HCT116 (cell line): ENCODE measurements at regions not wholly inside any gene's neighbourhood (a gene's known extent, or its start where the extent isn't known, plus 50 kb on each side); places are given as distances from the start of the nearest gene placed in this dataset.

Source experiments
- ATAC-seq: fragments of 200-7000 bp; cut with Tn5 transposase; 2 replicates; pipeline ENCODE4 v1.9.1; 2020; ENCODE audit warnings: mild to moderate bottlenecking, moderate library complexity
- BruUV-seq: library from RNA; stranded (reverse); fragments of 400-500 nt; replicated peaks from 2 replicates; lab custom pipeline; 2021; lab: Mats Ljungman, UMichigan
- CTCF ChIA-PET: fragments of 300-600 bp; sonication (Branson Sonifier 250); formaldehyde crosslinking; loops from one replicate; lab custom pipeline; 2021; ENCODE audit warnings: antibody characterized with exemption; lab: Charles Lee
- POLR2A ChIA-PET: fragments of 300-600, 350-600 bp; sonication (Branson Sonifier 250); formaldehyde crosslinking; loops from one replicate; lab custom pipeline; 2021; ENCODE audit warnings: antibody characterized with exemption; lab: Charles Lee
- RAD21 ChIA-PET, 2 experiments: fragments of 300-600 bp; sonication (Branson Sonifier 250); formaldehyde crosslinking; loops; one replicate each; lab custom pipeline; 2023; ENCODE audit warnings: low total read pairs in 2 of 2; ENCODE audit not compliant: uncharacterized antibody in 2 of 2, unreplicated experiment in 2 of 2, low non-redundant PET in 1 of 2; lab: Charles Lee
- DNase-seq: peaks from one replicate; pipeline ENCODE4 v3.0.0-alpha.2; 2010; ENCODE audit warnings: low read depth, low spot score
- H2AFZ ChIP-seq: fragments of 200-600 bp; shearing (Covaris generic), sonication (generic); 2 replicates; pipeline ENCODE4 v1.6.1; 2017; ENCODE audit warnings: low read depth, mixed run types, mixed read lengths, antibody characterized with exemption, low read length; ENCODE audit not compliant: poor library complexity, severe bottlenecking
- H3K27ac ChIP-seq: 2 replicates; pipeline ENCODE4 v1.5.1; 2012; ENCODE audit warnings: low read depth, low read length
- H3K27me3 ChIP-seq: fragments of 200-600 bp; sonication (generic); 2 replicates; pipeline ENCODE4 v1.6.1; 2016; ENCODE audit warnings: mixed run types, low read length, mixed read lengths; ENCODE audit not compliant: insufficient read depth
- H3K36me3 ChIP-seq, 2 experiments: fragments of 200-500 bp in 1 of 2; fragments of 200-600 bp in 1 of 2; sonication (Bioruptor generic) in 1 of 2; sonication (generic) in 1 of 2; 2 replicates each; pipeline versions ENCODE4 v1.5.1 to v1.6.1; 2014 to 2016; ENCODE audit warnings: low read length in 2 of 2, inconsistent platforms in 1 of 2, mixed read lengths in 1 of 2, mixed run types in 1 of 2; ENCODE audit not compliant: insufficient read depth in 2 of 2, control insufficient read depth in 1 of 2
- H3K4me1 ChIP-seq, 2 experiments: fragments of 200-600 bp in 1 of 2; sonication (generic) in 1 of 2; 2 replicates each; pipeline versions ENCODE4 v1.5.1 to v1.6.1; 2012 to 2017; ENCODE audit warnings: low read length in 2 of 2, inconsistent platforms in 1 of 2, mild to moderate bottlenecking in 1 of 2, mixed read lengths in 1 of 2, mixed run types in 1 of 2, moderate library complexity in 1 of 2; ENCODE audit not compliant: insufficient read depth in 2 of 2, control insufficient read depth in 1 of 2
- H3K4me2 ChIP-seq: fragments of 200-600 bp; sonication (generic); 2 replicates; pipeline ENCODE4 v1.6.1; 2017; ENCODE audit warnings: mixed run types, low read length, mixed read lengths
- H3K4me3 ChIP-seq, 2 experiments: fragments of 200-600 bp in 1 of 2; sonication (generic) in 1 of 2; replicated peaks in 1 of 2; 2 replicates each; pipeline ENCODE4 v1.5.1; 2011 to 2016; ENCODE audit warnings: low read length in 2 of 2, control low read depth in 1 of 2, low read depth in 1 of 2, mild to moderate bottlenecking in 1 of 2, mixed read lengths in 1 of 2, mixed run types in 1 of 2
- H3K79me2 ChIP-seq: fragments of 200-600 bp; sonication (generic); 2 replicates; pipeline ENCODE4 v1.6.1; 2017; ENCODE audit warnings: mild to moderate bottlenecking, mixed run types, low read length, moderate library complexity, mixed read lengths; ENCODE audit not compliant: insufficient read depth
- H3K9ac ChIP-seq: fragments of 200-600 bp; sonication (generic); 2 replicates; pipeline ENCODE4 v1.6.1; 2016; ENCODE audit warnings: low read length, mixed read lengths
- H3K9me2 ChIP-seq: fragments of 200-600 bp; sonication (generic), shearing (Covaris generic); 2 replicates; pipeline ENCODE4 v1.6.1; 2017; ENCODE audit warnings: mixed run types, mild to moderate bottlenecking, moderate library complexity; ENCODE audit not compliant: insufficient read depth
- H3K9me3 ChIP-seq, 2 experiments: fragments of 200-500 bp in 1 of 2; fragments of 200-600 bp in 1 of 2; sonication (Bioruptor generic) in 1 of 2; sonication (generic) in 1 of 2; 2 replicates each; pipeline ENCODE4 v1.6.1; 2014 to 2017; ENCODE audit warnings: low read length in 2 of 2, mixed read lengths in 2 of 2, inconsistent platforms in 1 of 2, low read depth in 1 of 2, mild to moderate bottlenecking in 1 of 2, mixed run types in 1 of 2, moderate library complexity in 1 of 2; ENCODE audit not compliant: control insufficient read depth in 1 of 2, insufficient read depth in 1 of 2
- H4K20me1 ChIP-seq: fragments of 200-600 bp; sonication (generic), shearing (Covaris generic); 2 replicates; pipeline ENCODE4 v1.6.1; 2017; ENCODE audit warnings: mixed run types, mild to moderate bottlenecking, moderate library complexity; ENCODE audit not compliant: insufficient read depth
- ATF3 ChIP-seq: IDR thresholded peaks from 2 replicates; pipeline ENCODE4 v1.6.1; 2012
- CEBPB ChIP-seq: IDR thresholded peaks from 2 replicates; pipeline ENCODE4 v1.6.1; 2012; ENCODE audit warnings: low read depth
- CTCF ChIP-seq, 3 experiments: fragments of 200-600 bp in 1 of 3; sonication (generic) in 1 of 3; IDR thresholded peaks in 2 of 3; conservative IDR thresholded peaks in 1 of 3; 2 replicates each; pipeline ENCODE4 v1.5.1; 2012 to 2017; ENCODE audit warnings: low read depth in 2 of 3, low read length in 2 of 3, antibody characterized with exemption in 1 of 3, borderline replicate concordance in 1 of 3, control low read depth in 1 of 3, mild to moderate bottlenecking in 1 of 3, mixed read lengths in 1 of 3, mixed run types in 1 of 3, moderate library complexity in 1 of 3; ENCODE audit not compliant: insufficient read depth in 1 of 3
- EZH2phosphoT487 ChIP-seq: fragments of 200-600 bp; IDR thresholded peaks from 2 replicates; pipeline ENCODE4 v1.6.1; 2018; ENCODE audit warnings: antibody characterized with exemption, borderline replicate concordance
- JUND ChIP-seq: IDR thresholded peaks from 2 replicates; pipeline ENCODE4 v1.6.1; 2012
- POLR2A ChIP-seq: IDR thresholded peaks from 2 replicates; pipeline ENCODE4 v1.7.0; 2011; ENCODE audit warnings: borderline replicate concordance; ENCODE audit not compliant: insufficient read depth, insufficient read length; ENCODE audit errors: extremely low read depth
- RAD21 ChIP-seq: IDR thresholded peaks from 2 replicates; pipeline ENCODE4 v1.6.1; 2012; ENCODE audit warnings: low read depth, mild to moderate bottlenecking
- REST ChIP-seq: IDR thresholded peaks from 2 replicates; pipeline ENCODE4 v1.6.1; 2012; ENCODE audit warnings: low read depth
- SP1 ChIP-seq: IDR thresholded peaks from 2 replicates; pipeline ENCODE4 v1.6.1; 2012; ENCODE audit warnings: low read depth
- TCF7L2 ChIP-seq: IDR thresholded peaks from 2 replicates; pipeline ENCODE4 v1.7.0; 2011; ENCODE audit warnings: borderline replicate concordance, inconsistent platforms; ENCODE audit not compliant: insufficient read depth, insufficient read length; ENCODE audit errors: extremely low read depth
- ZBTB33 ChIP-seq: IDR thresholded peaks from 2 replicates; pipeline ENCODE4 v1.6.1; 2011; ENCODE audit warnings: mild to moderate bottlenecking, low read length, moderate library complexity; ENCODE audit not compliant: insufficient replicate concordance; ENCODE audit errors: extremely low read depth
- ZFX ChIP-seq: fragments of 450-650 bp; IDR thresholded peaks from 2 replicates; pipeline ENCODE4 v1.6.1; 2017
- intact Hi-C: fragments of 100-400 bp; cut with micrococcal nuclease; formaldehyde crosslinking; loops from 2 replicates; pipeline ENCODE4 v1.10.0; 2022

GRCh38 chrX:117291760-117292159 lies 824.9 kb downstream of the KLHL13 start (continued):
- TF ChIP-seq ZBTB33, result no peak

- H3K27ac ChIP-seq, result no peak overlapping the region
- DNase-seq (no peak), ATAC-seq (no peak)
- POLR2A ChIA-PET, result no interaction called here
- no peaks in the 10 kb centered on the region for H3K36me3 ChIP-seq
- no peak for TF ChIP-seq ZFX
- TF ChIP-seq CEBPB, result no peak
- TF ChIP-seq RAD21, result no peak
- no peak for TF ChIP-seq SP1
- no peak for TF ChIP-seq ATF3
- TF ChIP-seq POLR2A, result no peak
- no peak for TF ChIP-seq TCF7L2
- TF ChIP-seq REST, result no peak
- TF ChIP-seq EZH2phosphoT487, result no peak
- no peak for TF ChIP-seq CTCF (IDR thresholded peaks at IDR 0.05 in 2 of 3, conservative IDR thresholded peaks at IDR 0.05 in 1 of 3; ENCODE audit: borderline replicate concordance in 1 of 3, insufficient read depth in 1 of 3, low read depth in 2 of 3, low read length in 2 of 3)
- TF ChIP-seq ZBTB33, result no peak
- no peak for TF ChIP-seq JUND
- RAD21 ChIA-PET, result no interaction called here
- BruUV-seq, result no TSS peak
- no peak overlapping the region for H3K4me3 ChIP-seq
- H3K27me3 ChIP-seq, result no peaks in the 10 kb centered on the region
- H3K9me3 ChIP-seq, result no peaks in the 10 kb centered on the region
- H3K4me1 ChIP-seq, result no peaks in the 10 kb centered on the region
- CTCF ChIA-PET, result no interaction called here
- H2AFZ ChIP-seq, result no peak overlapping the region
- H3K9me2 ChIP-seq, result no peaks in the 10 kb centered on the region
- intact Hi-C loops, result no loop called here
- H3K4me2 ChIP-seq, result no peak overlapping the region
- H4K20me1 ChIP-seq, result no peaks in the 10 kb centered on the region
- no peaks in the 10 kb centered on the region for H3K79me2 ChIP-seq
- H3K9ac ChIP-seq, result no peak overlapping the region
Measured at GRCh38 chrX:117274965-117275364, 812.2 kb upstream of the CT83 start.
